ENCODE measurements at regions not wholly inside any gene's neighbourhood (a gene's known extent, or its start where the extent isn't known, plus 50 kb on each side); places are given as distances from the start of the nearest gene placed in this dataset.

DNA sequence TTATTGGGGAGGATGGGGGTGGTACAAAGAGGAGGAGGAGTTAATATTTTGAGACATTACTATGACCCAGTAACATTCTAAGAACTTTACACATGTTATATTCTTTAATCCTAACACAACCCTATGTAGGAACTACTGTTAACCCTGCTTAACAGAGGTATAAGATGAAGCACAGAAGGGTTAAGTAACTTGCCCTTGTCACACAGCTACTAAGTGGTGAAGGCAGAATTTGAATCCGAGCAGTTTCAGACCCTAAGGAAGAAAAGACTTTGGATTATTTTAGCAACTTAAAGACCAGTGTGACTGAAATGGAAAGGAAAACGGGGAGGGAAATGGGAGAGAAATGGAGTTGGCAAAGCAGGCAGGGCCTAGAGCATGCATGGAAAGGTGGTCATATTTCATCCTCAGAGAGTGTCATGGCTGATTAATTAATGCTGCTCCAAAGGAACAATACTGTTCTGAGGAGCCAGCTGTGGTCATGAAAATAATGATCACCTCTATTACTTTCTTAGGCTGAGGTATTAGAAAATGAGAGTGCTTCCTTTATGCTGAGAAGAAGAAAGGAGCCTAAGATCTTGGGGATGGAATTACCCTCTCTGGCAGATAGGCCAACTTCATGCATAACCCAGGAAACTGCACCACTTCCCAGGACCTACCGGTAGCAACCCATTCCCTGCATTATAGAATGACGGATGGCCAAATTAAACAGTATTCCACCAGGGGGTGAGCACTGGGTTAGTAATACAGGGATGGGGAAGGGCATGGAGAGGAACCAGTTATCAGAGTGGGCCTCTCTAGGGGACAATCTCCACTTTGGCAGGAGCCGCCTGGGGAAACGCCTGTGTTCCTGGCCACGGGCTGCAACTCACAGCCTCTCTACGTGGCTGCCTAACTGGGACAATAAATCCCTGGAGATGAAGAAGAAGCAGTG is 50.1 kb upstream of the TNFAIP3 start:
- Histone ChIP-seq H3K4me1 (ENCODE audit: insufficient read depth, low read length) (no peaks in the 10 kb centered on the region), H3K9ac (ENCODE audit: low read depth, low read length) (no peak overlapping the region), H3K9me3 (ENCODE audit: control insufficient read depth, insufficient read depth, low read length) (no peaks in the 10 kb centered on the region), H3K36me3 (ENCODE audit: insufficient read depth, low read length) (no peaks in the 10 kb centered on the region)

Measured in ES-I3 (cell line).